NCI-H2081 treated with DMSO at 0.1 percent for 48 hours (cell line): ENCODE measurements at regions not wholly inside any gene's neighbourhood (a gene's known extent, or its start where the extent isn't known, plus 50 kb on each side); places are given as distances from the start of the nearest gene placed in this dataset.
"Not testable (repeated sequence)": the region's sequence is repeated elsewhere in the genome, so short reads cannot be mapped to it uniquely, and the experiment has no call there.

Source experiments
- DNase-seq: peaks from one replicate; lab custom pipeline; 2025; lab: John Stamatoyannopoulos, UW

GRCh38 chr21:15278279-15278678 is 213.5 kb upstream of the NRIP1 start:
- DNase-seq, result no peak

- no peak for DNase-seq
Measured at GRCh38 chr21:15278851-15279250, 214.1 kb upstream of the NRIP1 start.

- no peak for DNase-seq
Measured at GRCh38 chr21:15279482-15279881, 214.7 kb upstream of the NRIP1 start.

DNA sequence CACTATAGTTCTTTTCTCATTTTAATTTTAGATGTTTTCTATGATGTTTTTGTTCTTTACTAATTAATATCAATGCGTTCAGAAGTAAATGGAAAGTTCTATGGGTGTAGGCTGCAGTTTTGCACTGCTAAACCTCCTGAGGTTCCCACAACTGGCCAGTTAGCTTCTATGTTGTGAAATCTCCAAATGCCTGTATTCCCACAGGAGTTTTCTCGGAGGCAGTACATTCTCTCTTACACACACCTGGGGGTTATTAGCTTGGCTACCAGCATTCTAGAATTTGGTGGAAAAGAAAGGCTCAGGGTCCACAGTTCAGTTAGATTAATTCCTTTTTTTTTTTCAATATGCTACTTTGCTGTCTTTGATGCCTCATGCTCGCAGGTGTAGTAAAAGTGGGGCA is 216.9 kb upstream of the NRIP1 start:
- no peak for DNase-seq

DNA sequence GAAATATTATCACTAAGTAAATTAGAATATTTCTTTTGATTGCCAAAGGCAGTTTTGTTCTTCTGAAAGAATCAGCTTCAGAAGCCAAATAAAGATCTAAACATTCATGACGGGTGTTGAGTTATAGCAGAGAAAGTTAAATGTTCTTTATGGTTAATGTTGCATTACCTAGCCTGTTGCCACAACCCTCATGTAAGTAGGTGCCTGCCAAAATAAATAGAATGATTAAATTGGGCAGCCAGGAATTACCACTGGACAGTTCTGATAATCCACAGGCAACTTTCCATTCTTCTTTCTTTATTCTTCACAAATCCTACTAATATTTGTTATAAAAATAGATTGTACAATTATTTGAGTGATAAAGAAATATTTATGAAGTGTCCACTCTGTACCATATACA is 217.9 kb upstream of the NRIP1 start:
- DNase-seq, result no peak

DNA sequence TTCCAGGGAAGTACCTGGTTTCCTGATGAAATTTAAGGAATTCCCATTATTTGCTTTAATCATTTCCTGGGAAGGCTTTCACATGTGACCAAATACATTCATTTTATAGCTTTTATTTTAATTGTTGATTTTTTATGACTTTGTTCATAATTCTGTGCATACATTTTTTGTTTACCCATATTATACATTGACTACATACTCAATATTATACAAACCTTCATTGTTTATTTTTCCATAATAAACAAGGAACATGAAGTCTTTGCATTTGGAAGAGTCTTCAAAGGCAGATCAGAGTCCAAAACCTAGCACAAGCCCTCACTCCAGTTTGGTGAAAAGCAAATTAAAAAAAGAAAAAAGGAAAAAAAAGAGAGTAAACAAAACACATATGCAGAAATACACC is 218.3 kb upstream of the NRIP1 start:
- DNase-seq, result no peak

- DNase-seq, result no peak
Measured at GRCh38 chr21:15283789-15284188, 219.0 kb upstream of the NRIP1 start.

GRCh38 chr21:15285556-15285955 is 220.8 kb upstream of the NRIP1 start:
- DNase-seq, result no peak

DNA sequence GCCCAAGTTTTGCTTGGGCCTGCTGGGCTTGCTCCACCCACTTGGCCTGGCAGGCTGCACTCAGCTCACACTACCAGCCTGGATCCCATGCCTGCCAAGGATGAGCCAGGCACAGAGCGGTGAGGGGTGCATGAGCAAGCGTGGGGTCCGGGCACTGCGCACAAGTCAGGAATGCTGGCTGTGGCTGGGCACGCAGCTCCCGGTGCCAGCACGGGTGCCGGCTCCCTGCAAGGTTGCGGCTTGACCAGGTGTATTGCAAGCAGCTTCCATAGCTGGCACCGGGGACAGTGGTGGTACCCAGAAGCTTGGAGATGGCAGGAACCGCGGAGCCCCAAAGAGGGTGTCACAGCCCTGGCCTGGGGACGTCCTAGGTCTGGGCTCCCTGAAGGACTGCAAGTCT is 224.4 kb upstream of the NRIP1 start:
- no peak for DNase-seq

GRCh38 chr21:15289896-15290841 is 225.4 kb upstream of the NRIP1 start:
- no peak for DNase-seq

DNA sequence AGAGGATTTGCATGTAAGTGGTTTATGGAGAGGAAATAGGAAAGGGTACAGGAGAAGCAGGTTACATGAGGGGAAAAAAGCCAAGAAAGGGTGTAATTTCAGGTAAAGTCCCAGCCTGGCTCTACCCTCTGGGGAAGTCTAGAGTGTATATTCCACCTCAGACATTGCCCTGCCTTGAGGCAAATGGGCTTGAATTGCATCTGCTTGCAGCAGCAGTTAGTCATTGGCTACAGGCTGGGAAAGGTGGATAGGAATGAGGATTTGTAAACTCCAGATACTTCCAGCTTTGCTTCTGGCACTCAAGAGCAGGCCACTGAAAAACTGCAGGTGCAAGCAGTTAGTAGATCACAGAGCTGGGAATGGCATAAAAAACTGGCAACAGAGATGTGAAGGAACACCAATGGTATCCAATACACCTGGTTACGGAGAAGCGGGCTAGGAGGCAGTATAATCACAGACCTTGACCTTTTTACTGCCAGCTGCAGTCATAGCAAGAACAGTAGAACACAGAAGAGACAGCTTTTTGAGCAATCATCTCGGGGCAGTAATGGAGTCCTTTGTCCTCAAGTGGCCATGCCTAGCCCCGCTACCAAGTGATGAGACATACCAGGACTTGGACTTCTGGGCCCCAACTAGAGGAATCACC is 226.9 kb upstream of the NRIP1 start:
- DNase-seq, result no peak

GRCh38 chr21:15293240-15293639 is 228.4 kb upstream of the NRIP1 start:
- no peak for DNase-seq

DNA sequence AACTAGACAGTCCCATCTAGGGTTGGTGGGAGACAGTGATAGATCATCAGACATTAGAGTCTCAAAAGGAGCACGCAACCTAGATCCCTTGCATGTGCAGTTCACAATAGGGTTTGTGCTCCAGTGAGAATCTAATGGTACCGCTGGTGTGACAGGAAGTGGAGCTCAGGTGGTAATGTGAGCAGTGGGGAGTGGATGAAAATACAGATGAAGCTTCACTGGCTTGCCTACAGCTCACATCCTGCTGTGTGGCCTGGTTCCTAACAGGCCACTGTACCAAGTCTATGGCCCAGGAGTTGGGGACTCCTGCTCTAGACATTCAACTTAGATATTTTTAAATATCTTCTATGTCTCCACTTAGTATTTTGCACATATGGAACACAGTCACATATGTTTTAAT is 231.1 kb upstream of the NRIP1 start:
- no peak for DNase-seq

DNA sequence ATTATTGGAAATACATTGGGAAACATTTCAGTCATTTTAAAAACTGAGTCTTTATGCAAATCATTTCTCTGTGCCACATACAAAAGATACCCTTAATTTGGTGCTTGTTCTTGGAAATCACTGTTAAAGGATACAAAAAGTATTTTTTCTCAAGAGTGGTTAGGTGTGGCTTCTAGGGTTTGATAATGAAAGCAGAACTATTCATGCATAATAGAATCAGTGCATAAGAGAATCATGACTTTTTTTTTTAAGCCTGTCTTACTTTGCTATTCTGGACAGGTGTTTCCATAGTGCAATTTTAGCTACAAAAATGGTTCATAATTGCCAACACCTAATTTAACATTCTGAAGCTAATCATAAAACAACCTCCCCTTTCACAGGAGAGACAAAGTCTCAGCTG is 233.0 kb upstream of the NRIP1 start:
- DNase-seq, result no peak

DNA sequence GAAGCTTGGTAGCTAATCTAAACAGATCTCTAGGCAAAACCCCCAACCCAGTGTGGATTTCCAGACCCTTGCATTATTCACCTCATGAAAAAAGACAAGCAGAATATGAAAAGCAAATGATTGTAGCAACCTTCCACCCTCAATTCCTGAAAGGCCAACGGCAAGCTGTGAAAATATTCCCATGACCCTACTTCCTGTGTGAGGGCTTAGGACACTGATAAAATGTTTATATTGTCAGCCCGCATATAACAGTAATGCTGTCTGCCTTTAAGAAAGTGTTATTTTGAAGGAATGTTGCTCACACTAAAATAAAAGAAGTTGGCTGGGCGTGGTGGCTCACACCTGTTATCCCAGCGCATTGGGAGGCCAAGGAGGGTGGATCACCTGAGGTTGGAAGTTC is 233.5 kb upstream of the NRIP1 start:
- DNase-seq, result no peak

GRCh38 chr21:15298755-15299154 is 234.0 kb upstream of the NRIP1 start:
- DNase-seq, result not testable (repeated sequence)

GRCh38 chr21:15300131-15300530 is 235.3 kb upstream of the NRIP1 start:
- DNase-seq, result no peak

DNA sequence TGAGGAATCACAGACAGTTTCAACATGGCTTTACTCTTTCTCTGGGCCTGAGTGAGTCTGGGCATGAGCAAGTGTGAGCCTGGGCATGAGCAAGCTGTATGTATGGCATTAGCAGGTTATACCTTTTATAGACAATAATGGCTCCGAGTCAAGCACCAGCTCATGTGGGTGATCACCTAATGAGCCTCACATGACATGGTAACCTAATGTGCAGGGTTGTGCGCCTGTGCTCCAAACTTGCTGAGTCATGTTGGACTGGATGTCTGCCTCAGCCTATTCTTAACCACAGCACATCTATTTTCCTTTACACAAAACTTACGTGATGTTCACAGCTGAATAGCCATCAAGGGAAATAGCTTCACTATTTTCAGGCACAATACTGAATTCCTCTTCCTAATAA is 236.2 kb upstream of the NRIP1 start:
- DNase-seq, result no peak

DNA sequence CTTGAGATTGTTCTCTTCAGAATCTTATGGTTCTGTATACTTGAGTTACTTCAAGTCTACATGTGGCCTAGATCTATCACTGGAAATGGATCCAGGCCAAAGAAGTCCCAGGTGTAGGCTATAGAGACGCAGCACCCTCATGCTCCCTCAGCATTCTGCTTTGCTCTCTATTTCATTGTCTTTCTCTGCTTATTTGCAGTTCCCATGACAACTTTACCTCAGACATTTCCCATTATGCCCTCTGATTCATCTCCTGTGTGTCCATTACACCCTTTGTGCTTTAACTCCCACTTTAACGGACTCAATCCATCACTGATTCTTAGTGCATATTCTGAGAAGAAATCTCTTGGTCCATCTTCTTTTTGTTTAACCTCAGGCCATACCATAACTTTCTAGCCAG is 236.9 kb upstream of the NRIP1 start:
- DNase-seq, result no peak

- DNase-seq, result no peak
Measured at GRCh38 chr21:15306271-15306670, 241.5 kb upstream of the NRIP1 start.

DNA sequence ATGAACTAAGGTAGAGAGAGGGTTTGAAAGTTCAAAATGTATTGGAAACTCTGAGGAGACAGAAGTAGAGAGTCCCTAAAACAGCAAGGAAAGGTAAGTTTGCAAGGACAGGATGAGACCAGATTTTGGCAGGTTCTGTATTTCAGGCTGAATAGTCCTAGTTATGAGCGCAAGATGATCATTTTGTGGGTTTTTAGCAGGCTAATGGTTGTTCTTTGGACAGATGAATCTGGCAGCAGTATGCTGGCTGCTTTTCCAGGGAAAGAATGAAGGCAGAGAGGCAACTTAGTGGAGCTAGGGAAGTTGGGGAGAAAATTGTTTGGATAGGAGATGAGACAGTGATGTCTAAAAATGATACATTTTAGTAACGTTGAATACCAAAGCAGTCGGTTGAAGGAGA is 243.5 kb upstream of the NRIP1 start:
- DNase-seq, result no peak

GRCh38 chr21:15309022-15309590 is 244.3 kb upstream of the NRIP1 start:
- DNase-seq, result no peak

GRCh38 chr21:15309721-15310120 is 244.9 kb upstream of the NRIP1 start:
- no peak for DNase-seq
